Small intestine (tissue), 7 donors: ENCODE measurements at regions not wholly inside any gene's neighbourhood (a gene's known extent, or its start where the extent isn't known, plus 50 kb on each side); places are given as distances from the start of the nearest gene placed in this dataset.
"Not testable (repeated sequence)": the region's sequence is repeated elsewhere in the genome, so short reads cannot be mapped to it uniquely, and the experiment has no call there.

Experiments
- DNase-seq, 2 donors: peaks; one replicate each; pipeline versions ENCODE4 v3.0.0 to v3.0.0-alpha.2; 2013
- FAIRE-seq: peaks from 2 replicates; lab custom pipeline; 2012; peaks lifted over from hg19 to GRCh38; lab: Jason Lieb, UNC
- H3K27ac ChIP-seq, 3 donors: one replicate each; pipeline ENCODE4 v1.5.1; 2013; ENCODE audit warnings: low read length in 2 of 3, mild to moderate bottlenecking in 2 of 3, control low read depth in 1 of 3, inconsistent platforms in 1 of 3, low read depth in 1 of 3, moderate library complexity in 1 of 3
- H3K27me3 ChIP-seq, 3 donors: one replicate each; pipeline ENCODE4 v1.6.1; 2013; ENCODE audit warnings: low read length in 3 of 3, inconsistent platforms in 1 of 3; ENCODE audit not compliant: control insufficient read depth in 3 of 3, insufficient read depth in 3 of 3
- H3K36me3 ChIP-seq, 3 donors: one replicate each; pipeline ENCODE4 v1.6.1; 2013; ENCODE audit warnings: low read length in 3 of 3, inconsistent platforms in 1 of 3, low read depth in 1 of 3, mild to moderate bottlenecking in 1 of 3, moderate library complexity in 1 of 3; ENCODE audit not compliant: control insufficient read depth in 3 of 3, insufficient read depth in 2 of 3
- H3K4me1 ChIP-seq, 3 donors: one replicate each; pipeline ENCODE4 v1.6.1; 2013; ENCODE audit warnings: low read length in 2 of 3, inconsistent platforms in 1 of 3, low read depth in 1 of 3, mild to moderate bottlenecking in 1 of 3, moderate library complexity in 1 of 3; ENCODE audit not compliant: control insufficient read depth in 3 of 3, insufficient read depth in 2 of 3
- H3K4me3 ChIP-seq, 3 donors: one replicate each; pipeline ENCODE4 v1.5.1; 2013; ENCODE audit warnings: low read length in 3 of 3, control low read depth in 1 of 3, inconsistent platforms in 1 of 3, low read depth in 1 of 3, mild to moderate bottlenecking in 1 of 3, moderate library complexity in 1 of 3
- H3K9me3 ChIP-seq, 2 donors: one replicate each; pipeline ENCODE4 v1.6.1; 2013; ENCODE audit warnings: low read depth in 1 of 2, low read length in 1 of 2; ENCODE audit not compliant: control insufficient read depth in 2 of 2, insufficient read depth in 1 of 2
- WGBS, 3 donors: extraction: QIAGEN DNeasy Blood & Tissue Kit; methylation state at CpG; one replicate each; pipeline ENCODE4 v1.1.7; 2013; 5-methylcytosine and 5-hydroxymethylcytosine counted together
- donor health status: healthy with polysubstance abuse.
- donor health status: control.
- donor health status: control.
- donor health status: Bipolar disorder and iron deficiency.
- donor health status: healthy.

GRCh38 chr11:67884073-67884757 is 119.7 kb downstream of the UNC93B1 start:
- peak; percentile 51 to 64 for DNase-seq
- 8 to 44% (median 28%) methylated on average over 13 of the region's 13 CpGs for WGBS, 3 donors

GRCh38 chr11:67882304-67882703 is 121.6 kb downstream of the UNC93B1 start:
- not testable (repeated sequence) for H3K36me3 ChIP-seq, DNase-seq, H3K27ac ChIP-seq, FAIRE-seq, H3K9me3 ChIP-seq, H3K4me3 ChIP-seq, H3K27me3 ChIP-seq
- H3K4me1 ChIP-seq: peaks cover 0 to 13% (median 3%) of the 10 kb centered on the region in 3 donors
- 25 to 50% (median 31%) methylated on average over 9 of the region's 9 CpGs for WGBS, 3 donors

More at GRCh38 chr11:67884073-67884757, 119.7 kb downstream of the UNC93B1 start:
- peak overlapping the region in 2 of 3 donors; percentile 30 to 36 for H3K4me3 ChIP-seq
- H3K27ac ChIP-seq: peak overlapping the region; percentile 76 to 93 (median 90)
- not testable (repeated sequence) for H3K27me3 ChIP-seq, FAIRE-seq, H3K9me3 ChIP-seq
- peaks cover 0 to 11% (median 0%) of the 10 kb centered on the region in 3 donors for H3K36me3 ChIP-seq
- H3K4me1 ChIP-seq: peaks cover 0 to 26% (median 3%) of the 10 kb centered on the region in 3 donors

- H3K36me3 ChIP-seq, H3K4me3 ChIP-seq, H3K27me3 ChIP-seq, FAIRE-seq, DNase-seq, H3K9me3 ChIP-seq, H3K27ac ChIP-seq: not testable (repeated sequence)
- WGBS, 3 donors: 12 to 49% (median 29%) methylated on average over 10 of the region's 10 CpGs
- peaks cover 0 to 12% (median 3%) of the 10 kb centered on the region in 3 donors for H3K4me1 ChIP-seq
These were observed 122.1 kb downstream of the UNC93B1 start for GRCh38 chr11:67881836-67882235.

- H3K4me1 ChIP-seq: peaks cover 0 to 12% (median 3%) of the 10 kb centered on the region in 3 donors
- not testable (repeated sequence) for H3K27me3 ChIP-seq, H3K4me3 ChIP-seq, H3K27ac ChIP-seq, H3K36me3 ChIP-seq, H3K9me3 ChIP-seq, DNase-seq, FAIRE-seq
- 84 to 92% (median 88%) methylated on average over 8 of the region's 8 CpGs for WGBS, 3 donors
These were observed 123.2 kb downstream of the UNC93B1 start for GRCh38 chr11:67880594-67881196.

GRCh38 chr11:67878666-67879065 is 125.2 kb downstream of the UNC93B1 start:
- WGBS, 3 donors: 94 to 98% (median 97%) methylated on average over 3 of the region's 3 CpGs
- not testable (repeated sequence) for H3K4me1 ChIP-seq, H3K27ac ChIP-seq, DNase-seq, H3K9me3 ChIP-seq, FAIRE-seq, H3K4me3 ChIP-seq, H3K27me3 ChIP-seq, H3K36me3 ChIP-seq

GRCh38 chr11:67877316-67877715 is 126.6 kb downstream of the UNC93B1 start:
- H3K4me3 ChIP-seq, H3K27me3 ChIP-seq, H3K4me1 ChIP-seq, H3K9me3 ChIP-seq, FAIRE-seq, DNase-seq, H3K27ac ChIP-seq, H3K36me3 ChIP-seq: not testable (repeated sequence)
- WGBS, 3 donors: 61 to 72% (median 66%) methylated on average over 3 to 4 of the region's 4 CpGs

GRCh38 chr11:67873223-67873622 is 130.7 kb downstream of the UNC93B1 start:
- not testable (repeated sequence) for H3K36me3 ChIP-seq, FAIRE-seq
- 52 to 73% (median 60%) methylated on average over 12 of the region's 12 CpGs for WGBS, 3 donors

GRCh38 chr11:67871168-67871567 is 132.7 kb downstream of the UNC93B1 start:
- H3K36me3 ChIP-seq, DNase-seq, FAIRE-seq, H3K27ac ChIP-seq, H3K9me3 ChIP-seq, H3K4me3 ChIP-seq, H3K27me3 ChIP-seq, H3K4me1 ChIP-seq: not testable (repeated sequence)
- 88 to 95% (median 91%) methylated on average over 5 of the region's 5 CpGs for WGBS, 3 donors

More at GRCh38 chr11:67873223-67873622, 130.7 kb downstream of the UNC93B1 start:
- DNase-seq: peak in 1 of 2 donors; percentile 17
- H3K27me3 ChIP-seq, H3K9me3 ChIP-seq, H3K27ac ChIP-seq, H3K4me1 ChIP-seq, H3K4me3 ChIP-seq: not testable (repeated sequence)
